ENCODE measurements at regions not wholly inside any gene's neighbourhood (a gene's known extent, or its start where the extent isn't known, plus 50 kb on each side); places are given as distances from the start of the nearest gene placed in this dataset.

DNA sequence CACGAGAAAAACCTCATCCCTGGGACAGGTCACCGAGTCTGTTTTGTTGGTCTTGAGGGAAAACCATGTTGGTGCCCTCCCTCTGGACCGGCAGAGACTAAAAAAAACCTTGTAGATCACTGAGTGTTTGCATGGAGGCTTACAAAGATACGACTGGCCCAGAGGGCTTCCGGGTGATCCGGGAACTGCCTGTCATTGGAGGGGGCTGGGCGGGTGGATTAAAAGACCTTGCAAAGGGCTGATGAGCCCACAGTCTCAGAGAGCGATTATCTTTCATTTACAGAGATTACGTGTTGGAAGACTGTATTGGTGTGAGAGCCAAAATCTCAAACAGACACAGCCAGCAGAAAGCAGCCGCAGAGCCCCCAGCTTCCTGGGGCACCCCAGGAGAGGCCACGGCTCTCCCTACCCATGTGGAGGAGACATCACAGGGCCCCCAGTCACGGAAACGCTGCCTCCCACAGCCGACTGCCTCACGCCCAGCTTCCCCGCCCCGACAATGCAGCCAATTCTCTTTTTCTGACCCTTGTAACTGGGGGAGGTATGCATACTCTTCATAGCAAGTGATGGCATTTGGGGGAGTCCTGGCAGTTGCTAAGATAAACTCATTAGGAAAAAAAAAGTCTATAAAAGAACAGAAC, 426.4 kb downstream of the CTTN start:
- H3K9me3 ChIP-seq, result no peaks in the 10 kb centered on the region
- H3K4me1 ChIP-seq, result no peaks in the 10 kb centered on the region
- H3K27ac ChIP-seq, result no peak overlapping the region
- no peak overlapping the region for H3K4me3 ChIP-seq
- no peak for DNase-seq
- intact Hi-C loops (cut with DNase I; ENCODE audit: low total_unique reads), result no loop called here
- no peak for TF ChIP-seq POLR2A (IDR thresholded peaks at IDR 0.05)
- TF ChIP-seq, protein P1, sequence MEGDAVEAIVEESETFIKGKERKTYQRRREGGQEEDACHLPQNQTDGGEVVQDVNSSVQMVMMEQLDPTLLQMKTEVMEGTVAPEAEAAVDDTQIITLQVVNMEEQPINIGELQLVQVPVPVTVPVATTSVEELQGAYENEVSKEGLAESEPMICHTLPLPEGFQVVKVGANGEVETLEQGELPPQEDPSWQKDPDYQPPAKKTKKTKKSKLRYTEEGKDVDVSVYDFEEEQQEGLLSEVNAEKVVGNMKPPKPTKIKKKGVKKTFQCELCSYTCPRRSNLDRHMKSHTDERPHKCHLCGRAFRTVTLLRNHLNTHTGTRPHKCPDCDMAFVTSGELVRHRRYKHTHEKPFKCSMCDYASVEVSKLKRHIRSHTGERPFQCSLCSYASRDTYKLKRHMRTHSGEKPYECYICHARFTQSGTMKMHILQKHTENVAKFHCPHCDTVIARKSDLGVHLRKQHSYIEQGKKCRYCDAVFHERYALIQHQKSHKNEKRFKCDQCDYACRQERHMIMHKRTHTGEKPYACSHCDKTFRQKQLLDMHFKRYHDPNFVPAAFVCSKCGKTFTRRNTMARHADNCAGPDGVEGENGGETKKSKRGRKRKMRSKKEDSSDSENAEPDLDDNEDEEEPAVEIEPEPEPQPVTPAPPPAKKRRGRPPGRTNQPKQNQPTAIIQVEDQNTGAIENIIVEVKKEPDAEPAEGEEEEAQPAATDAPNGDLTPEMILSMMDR (IDR thresholded peaks at IDR 0.05), result no peak
- no peaks in the 10 kb centered on the region for H3K36me3 ChIP-seq
- H3K27me3 ChIP-seq, result peaks cover 0 to 8% of the 10 kb centered on the region in 2 donors

DNA sequence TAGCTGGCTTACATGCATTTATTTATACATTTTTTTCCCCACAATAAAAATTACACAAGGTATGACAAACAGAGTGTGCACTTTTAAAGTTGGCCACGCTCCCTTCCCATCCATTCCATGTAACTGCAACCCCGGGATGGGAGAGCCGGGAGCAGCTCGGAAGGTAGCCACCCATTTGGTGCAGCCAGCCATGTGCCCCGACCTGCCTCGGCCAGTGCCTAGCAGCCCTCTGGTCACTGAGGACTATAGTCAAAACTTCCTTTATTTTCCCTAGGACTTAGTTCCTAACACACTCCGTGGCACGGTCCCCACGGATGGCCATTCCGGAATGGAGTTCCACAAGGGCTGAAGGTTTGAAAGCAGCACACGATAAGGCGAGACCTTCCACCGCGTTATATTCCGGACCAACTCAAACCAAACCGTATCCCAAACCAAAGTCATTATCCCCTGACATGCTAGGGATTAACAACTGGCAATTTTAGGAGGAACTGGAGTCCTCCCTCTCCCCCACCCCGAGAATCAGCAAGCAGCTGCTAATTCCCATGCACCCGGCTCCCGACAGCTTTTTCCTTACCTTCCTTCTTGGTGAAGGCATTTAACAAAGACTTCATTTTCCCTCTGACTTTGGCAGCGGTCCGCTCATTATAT, 426.4 kb downstream of the SHANK2 start:
- Histone ChIP-seq H3K9me3 (no peaks in the 10 kb centered on the region), H3K4me3 (no peak overlapping the region), H3K4me1 (no peaks in the 10 kb centered on the region), H3K27me3 (peaks cover 0 to 8% of the 10 kb centered on the region in 2 donors), H3K27ac (no peak overlapping the region), H3K36me3 (no peaks in the 10 kb centered on the region)
- no peak for TF ChIP-seq POLR2A (IDR thresholded peaks at IDR 0.05)
- TF ChIP-seq, protein P1 (IDR thresholded peaks at IDR 0.05), result no peak
- no peak for DNase-seq
- intact Hi-C loops (cut with DNase I; ENCODE audit: low total_unique reads), result no loop called here

GRCh38 chr11:70826541-70827335, 425.6 kb downstream of the SHANK2 start:
- intact Hi-C loops (cut with DNase I; ENCODE audit: low total_unique reads), result no loop called here
- TF ChIP-seq, protein P1 (IDR thresholded peaks at IDR 0.05), result no peak
- no peak for TF ChIP-seq POLR2A (IDR thresholded peaks at IDR 0.05)
- Histone ChIP-seq H3K36me3 (no peaks in the 10 kb centered on the region), H3K27ac (no peak overlapping the region), H3K4me3 (no peak overlapping the region), H3K9me3 (no peaks in the 10 kb centered on the region), H3K27me3 (peaks cover 0 to 8% of the 10 kb centered on the region in 2 donors), H3K4me1 (no peaks in the 10 kb centered on the region)
- DNase-seq, result no peak

- intact Hi-C loops (cut with DNase I; ENCODE audit: low total_unique reads), result no loop called here
- no peak for TF ChIP-seq POLR2A (IDR thresholded peaks at IDR 0.05)
- TF ChIP-seq, protein P1 (IDR thresholded peaks at IDR 0.05), result no peak
- H3K27me3 ChIP-seq, result peaks cover 0 to 8% of the 10 kb centered on the region in 2 donors
- H3K4me1 ChIP-seq, result no peaks in the 10 kb centered on the region
- H3K27ac ChIP-seq, result no peak overlapping the region
- no peak overlapping the region for H3K4me3 ChIP-seq
- DNase-seq, result no peak
- H3K36me3 ChIP-seq, result no peaks in the 10 kb centered on the region
- H3K9me3 ChIP-seq, result no peaks in the 10 kb centered on the region
Measured at GRCh38 chr11:70828593-70829082, 423.7 kb downstream of the SHANK2 start.
